ENCODE measurements at regions not wholly inside any gene's neighbourhood (a gene's known extent, or its start where the extent isn't known, plus 50 kb on each side); places are given as distances from the start of the nearest gene placed in this dataset.

- TF ChIP-seq CTCF (IDR thresholded peaks at IDR 0.05) = no peak
- no peak for TF ChIP-seq POLR2A (IDR thresholded peaks at IDR 0.05)
Measured at GRCh38 chr1:201655243-201655642, 116.3 kb downstream of the NAV1 start.
